ENCODE measurements at regions not wholly inside any gene's neighbourhood (a gene's known extent, or its start where the extent isn't known, plus 50 kb on each side); places are given as distances from the start of the nearest gene placed in this dataset.

GRCh38 chr7:9657257-9657656 is 1223.8 kb downstream of the NXPH1 start:
- Histone ChIP-seq H3K79me2 (replicated peaks; ENCODE audit: insufficient read depth, low read length) (no peaks in the 10 kb centered on the region), H4K20me1 (ENCODE audit: insufficient read depth) (no peaks in the 10 kb centered on the region), H3K27me3 (ENCODE audit: insufficient read depth, low read depth, low read length) (no peaks in the 10 kb centered on the region)

More at GRCh38 chr7:9657257-9657656, 1223.8 kb downstream of the NXPH1 start:
- Histone ChIP-seq H3K4me2 (ENCODE audit: low read length) (no peak overlapping the region), H3F3A (ENCODE audit: insufficient read depth, low read length, poor library complexity, severe bottlenecking) (no peaks in the 10 kb centered on the region), H3K36me3 (ENCODE audit: insufficient read depth, low read length) (no peaks in the 10 kb centered on the region), H3K9me3 (ENCODE audit: low read length) (no peaks in the 10 kb centered on the region), H3K9ac (ENCODE audit: low read length) (no peak overlapping the region), H2AFZ (ENCODE audit: low read depth, low read length) (no peak overlapping the region), H3K4me3 (ENCODE audit: low read length) (no peak overlapping the region), H3K27ac (ENCODE audit: low read length) (no peak overlapping the region), H3K9me2 (ENCODE audit: insufficient read depth, low read length) (no peaks in the 10 kb centered on the region)
- TF ChIP-seq CTCF (IDR thresholded peaks at IDR 0.05; ENCODE audit: poor library complexity, severe bottlenecking) (no peak), POLR2AphosphoS5 (IDR thresholded peaks at IDR 0.05) (no peak), EP300 (conservative IDR thresholded peaks at IDR 0.05; ENCODE audit: poor library complexity, severe bottlenecking) (no peak), MXI1 (conservative IDR thresholded peaks at IDR 0.05; ENCODE audit: poor library complexity, severe bottlenecking) (no peak), SMC3 (conservative IDR thresholded peaks at IDR 0.05; ENCODE audit: poor library complexity) (no peak), TAF1 (IDR thresholded peaks at IDR 0.05; ENCODE audit: low read depth) (no peak), EZH2 (IDR thresholded peaks at IDR 0.05; ENCODE audit: borderline replicate concordance, insufficient read depth, low read length, poor library complexity, severe bottlenecking) (no peak), RAD21 (conservative IDR thresholded peaks at IDR 0.05) (no peak), REST (IDR thresholded peaks at IDR 0.05; ENCODE audit: borderline replicate concordance) (no peak)

Measured in neural cell (in vitro differentiated cells).